ENCODE measurements at regions not wholly inside any gene's neighbourhood (a gene's known extent, or its start where the extent isn't known, plus 50 kb on each side); places are given as distances from the start of the nearest gene placed in this dataset.

- TF ChIP-seq CTCF (IDR thresholded peaks at IDR 0.05) (no peak), POLR2A (IDR thresholded peaks at IDR 0.05) (no peak)
These were observed 64.0 kb downstream of the BMP2 start for GRCh38 chr20:6831461-6831860.

Data from Peyer's patch (tissue), 4 donors.